NOMO-1 treated with dmso at 0.1 percent for 144 hours (cell line): ENCODE measurements at regions not wholly inside any gene's neighbourhood (a gene's known extent, or its start where the extent isn't known, plus 50 kb on each side); places are given as distances from the start of the nearest gene placed in this dataset.

Experiments used
- DNase-seq: peaks from one replicate; lab custom pipeline; 2025; ENCODE audit not compliant: unreplicated experiment; lab: John Stamatoyannopoulos, UW

GRCh38 chr11:116170526-116171120, 602.2 kb downstream of the BUD13 start:
- DNase-seq, result no peak

GRCh38 chr11:116169776-116170175, 603.0 kb downstream of the BUD13 start:
- DNase-seq, result no peak

- no peak for DNase-seq
Measured at GRCh38 chr11:116168459-116168787, 604.4 kb downstream of the BUD13 start.

- DNase-seq, result no peak
Measured at GRCh38 chr11:116167706-116168458, 604.9 kb downstream of the BUD13 start.

- DNase-seq, result no peak
Measured at GRCh38 chr11:116166573-116167465, 606.0 kb downstream of the BUD13 start.

GRCh38 chr11:116164843-116165242, 607.9 kb downstream of the BUD13 start:
- no peak for DNase-seq

GRCh38 chr11:116162886-116163230, 609.9 kb downstream of the BUD13 start:
- DNase-seq, result no peak

- DNase-seq, result no peak
Measured at GRCh38 chr11:116162086-116162885, 610.5 kb downstream of the BUD13 start.

- DNase-seq, result no peak
Measured at GRCh38 chr11:116148645-116149044, 624.1 kb downstream of the BUD13 start.

- no peak for DNase-seq
Measured at GRCh38 chr11:116148056-116148455, 624.7 kb downstream of the BUD13 start.

GRCh38 chr11:116145187-116145865, 627.5 kb downstream of the BUD13 start:
- no peak for DNase-seq

GRCh38 chr11:116144387-116144958, 628.3 kb downstream of the BUD13 start:
- no peak for DNase-seq

GRCh38 chr11:116138280-116138679, 634.1 kb upstream of the CADM1 start:
- DNase-seq, result no peak

- no peak for DNase-seq
Measured at GRCh38 chr11:116137753-116138152, 633.5 kb upstream of the CADM1 start.

- no peak for DNase-seq
Measured at GRCh38 chr11:116136987-116137674, 632.9 kb upstream of the CADM1 start.

- DNase-seq, result no peak
Measured at GRCh38 chr11:116135891-116136290, 631.7 kb upstream of the CADM1 start.

- DNase-seq, result no peak
Measured at GRCh38 chr11:116134450-116134849, 630.2 kb upstream of the CADM1 start.

- no peak for DNase-seq
Measured at GRCh38 chr11:116132273-116132978, 628.2 kb upstream of the CADM1 start.

GRCh38 chr11:116130122-116130521, 625.9 kb upstream of the CADM1 start:
- no peak for DNase-seq
